Right forelimb (tissue), 1 donor: ENCODE measurements at regions not wholly inside any gene's neighbourhood (a gene's known extent, or its start where the extent isn't known, plus 50 kb on each side); places are given as distances from the start of the nearest gene placed in this dataset.
A peak's percentile ranks its signal among the peaks of the same experiment; 100 is the strongest.
"Not testable (repeated sequence)": the region's sequence is repeated elsewhere in the genome, so short reads cannot be mapped to it uniquely, and the experiment has no call there.

Source experiments
- DNase-seq: peaks from one replicate; pipeline ENCODE4 v3.0.0-alpha.2; 2018

DNA sequence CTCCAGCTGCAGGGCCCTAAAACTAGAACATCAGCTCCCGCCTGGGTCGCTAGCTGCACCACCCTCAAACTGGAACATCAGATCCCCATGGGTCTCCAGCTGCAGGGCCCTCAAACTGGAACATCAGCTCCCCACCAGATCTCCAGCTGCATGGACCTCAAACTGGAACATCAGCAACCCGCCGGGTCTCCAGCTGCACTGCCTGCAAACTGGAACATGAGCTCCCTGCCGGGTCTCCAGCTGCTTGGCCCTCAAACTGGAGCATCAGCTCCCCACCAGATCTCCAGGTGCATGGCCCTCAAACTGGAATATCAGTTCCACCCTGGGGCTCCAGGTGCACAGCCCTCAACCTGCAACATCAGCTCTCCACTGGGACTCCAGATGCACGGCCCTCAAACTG lies 82.7 kb downstream of the TFRC start:
- DNase-seq: not testable (repeated sequence)

DNA sequence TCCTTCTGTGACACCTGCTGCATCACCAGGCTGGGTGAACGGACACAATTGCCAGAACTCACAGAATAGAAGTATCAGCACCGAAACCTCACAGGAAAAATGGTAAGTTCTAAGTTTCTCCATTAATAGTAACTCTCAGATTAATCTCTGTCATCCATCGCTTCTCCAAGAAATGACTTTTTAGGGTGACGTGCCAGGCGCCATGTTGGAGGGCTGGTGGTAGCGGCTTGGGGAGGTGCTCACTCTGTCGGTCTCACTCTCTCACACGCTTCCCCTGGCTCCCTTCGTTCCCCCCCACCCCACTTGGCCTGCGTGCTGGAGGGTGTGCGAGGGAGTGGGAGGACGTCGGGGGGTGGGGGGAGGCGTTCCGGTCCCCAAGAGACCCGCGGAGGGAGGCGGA lies 85.6 kb downstream of the TFRC start:
- not testable (repeated sequence) for DNase-seq

DNA sequence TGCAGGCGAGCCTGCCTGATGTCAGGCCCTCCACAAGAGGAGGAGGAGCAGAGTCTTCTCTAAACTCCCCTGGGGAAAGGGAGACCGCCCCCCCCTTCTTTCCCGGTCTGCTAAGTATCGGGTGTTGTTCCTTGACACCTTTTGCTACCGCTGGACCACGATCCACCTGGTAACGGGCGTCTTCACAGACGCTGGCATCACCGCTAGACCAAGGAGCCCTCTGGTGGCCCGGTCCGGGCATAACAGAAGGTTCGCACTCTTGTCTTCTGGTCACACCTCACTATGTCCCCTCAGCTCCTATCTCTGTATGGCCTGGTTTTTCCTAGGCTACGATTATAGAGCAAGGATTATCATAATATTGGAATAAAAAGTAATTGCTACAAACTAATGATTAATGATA lies 86.0 kb upstream of the TNK2 start:
- not testable (repeated sequence) for DNase-seq

DNA sequence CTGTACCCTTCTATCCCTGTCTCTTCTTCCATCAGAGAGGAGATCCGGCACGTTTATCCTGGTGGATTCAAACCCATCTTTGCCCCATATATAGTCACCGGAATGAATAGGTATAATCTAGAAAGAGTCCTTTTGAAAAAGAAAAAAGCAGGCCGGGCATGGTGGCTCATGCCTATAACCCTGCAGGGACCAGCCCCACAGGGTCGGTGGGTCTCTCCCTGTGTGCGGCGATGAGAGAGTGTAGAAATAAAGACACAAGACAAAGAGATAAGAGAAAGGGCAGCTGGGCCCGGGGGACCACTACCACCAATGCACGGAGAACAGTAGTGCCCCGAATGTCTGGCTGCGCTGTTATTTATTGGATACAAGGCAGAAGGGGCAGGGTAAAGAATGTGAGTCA lies 85.3 kb upstream of the TNK2 start:
- DNase-seq: not testable (repeated sequence)

DNA sequence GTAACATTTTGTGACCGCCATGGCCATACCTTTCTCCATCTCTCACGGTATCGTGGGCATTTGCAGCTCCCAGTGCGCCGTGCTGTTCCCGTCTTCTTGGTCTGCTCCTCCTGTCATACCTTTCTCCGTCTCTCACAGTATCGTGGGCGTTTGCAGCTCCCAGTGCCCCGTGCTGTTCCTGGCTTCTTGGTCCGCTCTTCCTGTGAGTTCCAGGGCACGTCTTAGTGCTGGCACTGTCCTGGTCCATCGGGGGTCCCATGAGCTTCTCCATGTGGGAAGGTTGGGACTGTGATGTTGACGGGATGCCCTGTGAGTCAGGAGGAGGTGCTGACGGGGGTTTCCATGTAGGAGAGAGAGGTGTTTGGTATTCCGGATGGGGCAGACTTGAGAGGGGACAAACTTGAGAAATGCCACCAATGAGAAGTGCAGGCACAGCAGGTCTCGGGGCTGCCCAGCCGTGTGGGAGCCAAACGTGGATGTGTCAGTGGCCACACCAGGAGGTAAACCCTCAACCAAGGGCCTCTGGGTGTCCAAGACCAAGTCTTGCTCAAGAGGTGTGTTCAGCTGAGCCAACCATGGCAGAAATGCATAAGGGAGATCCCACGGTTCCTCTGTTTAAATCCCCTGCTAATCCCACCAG lies 84.7 kb upstream of the TNK2 start:
- DNase-seq: not testable (repeated sequence)

DNA sequence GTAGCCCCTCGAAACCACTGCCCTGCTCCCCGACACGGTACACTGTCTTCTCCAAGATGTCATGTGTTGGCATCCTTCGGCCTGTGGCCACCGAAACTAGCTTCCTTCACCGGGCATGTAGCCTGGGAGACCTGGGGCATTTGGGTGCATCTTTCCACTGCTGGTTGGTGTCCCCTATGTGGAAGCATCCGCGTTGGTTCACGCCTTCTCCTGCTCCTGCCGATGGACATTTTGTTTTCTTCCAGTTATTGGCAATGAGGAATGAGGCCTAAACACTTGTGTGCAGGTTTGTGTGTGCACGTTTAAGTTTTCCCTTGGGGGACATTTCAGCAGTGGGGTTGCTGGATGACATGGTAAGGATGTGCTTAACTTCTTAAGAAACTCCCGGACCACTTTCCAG lies 83.6 kb upstream of the TNK2 start:
- DNase-seq: not testable (repeated sequence)

DNA sequence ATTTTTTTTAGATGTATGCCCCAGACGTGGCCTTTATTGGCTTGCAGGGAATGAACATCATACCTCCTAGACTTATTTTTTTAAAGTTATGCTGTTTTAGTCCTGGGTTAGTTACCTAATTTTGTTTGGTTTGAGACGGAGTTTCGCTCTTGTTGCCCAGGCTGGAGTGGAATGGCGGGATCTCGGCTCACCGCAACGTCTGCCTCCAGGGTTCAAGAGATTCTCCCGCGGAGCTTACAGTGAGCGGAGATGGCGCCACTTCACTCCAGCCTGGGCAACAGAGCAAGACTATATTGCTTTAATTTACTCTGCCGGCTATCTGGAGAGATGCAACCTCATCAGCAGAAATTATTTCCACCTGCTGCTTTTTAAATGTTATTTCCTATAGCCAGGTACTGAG lies 82.9 kb upstream of the TNK2 start:
- not testable (repeated sequence) for DNase-seq

DNA sequence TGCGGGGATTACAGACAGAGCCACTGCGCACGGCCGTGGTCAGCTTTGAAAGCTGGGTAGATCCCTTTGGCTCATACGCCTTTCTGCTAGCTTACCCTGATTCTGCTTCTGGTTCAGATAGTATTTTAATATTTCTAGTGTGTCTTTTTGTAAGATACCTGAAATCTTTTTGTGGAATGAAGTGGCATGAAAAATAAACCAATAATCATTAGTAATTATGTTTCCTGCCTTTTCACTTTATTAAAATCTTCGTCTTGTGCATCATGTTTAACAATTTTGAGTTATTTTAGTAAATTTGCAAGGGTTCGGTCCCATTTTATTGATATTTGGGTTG lies 82.5 kb upstream of the TNK2 start:
- not testable (repeated sequence) for DNase-seq

DNA sequence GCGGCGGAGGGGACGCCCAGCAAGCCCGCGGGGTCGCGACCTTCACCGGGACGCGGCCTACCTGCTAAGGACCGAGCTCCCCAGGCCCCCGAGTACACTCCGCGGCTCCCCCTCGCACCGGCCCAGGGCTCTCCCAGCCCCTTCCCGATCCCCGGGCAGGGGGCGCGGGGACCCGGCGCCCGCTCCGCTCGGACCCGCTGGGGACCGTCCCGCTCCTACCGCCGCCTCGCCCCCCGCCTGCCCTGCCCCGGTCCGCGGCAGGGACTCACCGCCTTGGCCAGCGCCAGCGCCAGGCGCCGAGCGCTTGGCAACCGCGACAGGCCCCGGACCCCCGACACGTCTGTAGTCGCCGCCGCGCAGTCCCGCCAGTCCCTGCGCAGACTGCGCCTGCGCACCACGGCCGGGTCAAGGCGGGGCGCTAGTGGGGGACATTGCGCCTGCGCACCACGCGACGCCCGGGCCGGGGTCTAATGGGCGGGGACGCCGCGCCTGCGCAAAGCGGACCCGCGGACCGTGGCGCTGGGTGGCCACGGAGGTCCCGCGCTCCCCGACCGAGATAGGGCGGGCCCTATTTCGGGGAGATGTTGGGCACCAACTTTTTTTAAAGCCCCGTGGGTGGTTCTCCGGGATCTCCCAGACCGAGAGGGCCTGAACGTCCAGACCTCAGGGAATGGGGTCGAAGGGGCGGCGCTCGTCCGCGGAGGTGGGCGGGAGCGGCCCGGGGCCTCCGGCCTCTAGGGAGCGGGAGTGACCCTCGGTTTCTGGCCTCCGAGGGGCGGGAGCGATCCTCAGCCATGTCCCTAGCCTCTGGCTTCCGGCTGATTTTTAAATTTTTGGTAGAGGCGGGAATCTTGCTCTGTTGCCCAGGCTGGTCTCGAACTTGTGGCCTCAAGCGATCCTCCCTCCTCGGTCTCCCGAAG lies 81.8 kb upstream of the TNK2 start:
- peak; percentile 94 for DNase-seq

DNA sequence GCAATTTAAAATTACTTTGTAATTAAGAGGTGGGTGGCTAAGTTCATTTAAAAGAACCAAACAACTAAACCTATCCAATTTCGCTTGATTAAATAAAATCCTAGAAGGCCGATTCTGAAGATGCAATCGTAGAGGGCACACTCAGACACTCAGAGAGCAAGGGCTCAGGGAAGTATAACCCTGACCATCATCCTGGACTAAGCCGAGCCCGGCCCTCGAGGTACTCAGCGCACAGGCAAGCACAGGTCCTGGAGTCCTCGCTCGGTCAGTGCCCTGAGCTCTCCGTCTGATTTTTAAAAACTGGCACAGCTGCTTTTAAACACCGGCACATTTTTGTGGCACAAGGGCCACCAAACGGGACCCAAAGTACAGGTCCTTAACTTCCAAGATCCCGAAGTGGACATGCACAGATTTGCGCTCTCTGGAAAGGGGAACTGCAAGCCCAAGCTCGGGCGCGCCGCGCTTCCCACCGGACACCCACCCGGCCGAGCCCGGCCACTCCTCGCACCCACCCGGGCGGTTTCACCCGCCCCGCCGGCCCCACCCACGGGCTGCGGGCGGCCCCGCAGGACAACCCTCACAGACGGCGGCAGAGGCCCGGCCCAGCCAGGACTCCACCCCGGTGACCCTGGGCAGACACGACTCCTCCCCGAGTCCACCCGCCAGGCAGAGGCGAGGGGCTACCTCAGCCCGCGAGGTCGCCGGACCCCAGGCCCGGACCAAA lies 81.0 kb upstream of the TNK2 start:
- DNase-seq: not testable (repeated sequence)

DNA sequence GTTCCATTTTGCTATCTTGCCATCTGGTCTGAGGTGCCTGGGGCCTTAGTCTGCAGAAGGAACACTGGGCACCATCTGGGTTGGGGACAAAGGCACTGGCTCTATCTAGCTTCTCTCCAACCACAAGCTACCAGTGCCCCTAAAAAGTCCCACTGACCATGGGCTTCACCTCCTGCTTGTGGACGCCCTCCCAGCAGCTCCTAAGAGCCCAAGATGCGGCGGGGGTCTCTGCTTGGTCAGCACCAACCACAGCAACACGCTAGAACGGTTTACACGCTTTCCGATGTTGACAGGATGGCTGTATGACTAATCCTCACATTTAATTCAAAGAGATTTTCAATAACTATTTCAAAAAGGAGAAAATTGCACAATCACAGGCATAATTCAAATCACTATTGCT lies 80.4 kb upstream of the TNK2 start:
- not testable (repeated sequence) for DNase-seq

DNA sequence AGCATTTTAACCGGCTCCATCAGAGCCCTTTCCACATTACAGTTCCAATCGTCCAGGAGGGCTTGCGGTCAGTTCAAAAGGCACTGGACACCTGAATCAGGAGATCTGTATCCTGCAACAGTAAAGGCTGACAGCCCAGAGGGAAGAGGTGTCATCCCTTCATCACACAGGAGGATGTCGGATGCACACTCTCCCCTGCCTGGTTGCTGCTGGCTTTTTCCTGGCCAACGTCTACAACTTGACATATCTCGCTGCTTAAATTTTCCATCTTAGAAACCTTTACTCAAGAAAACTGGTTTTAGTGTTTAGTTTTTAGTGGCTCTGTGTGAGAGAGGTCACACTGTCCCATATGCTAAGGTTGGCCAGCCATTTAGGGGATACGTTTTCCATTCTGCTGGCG lies 78.7 kb upstream of the TNK2 start:
- not testable (repeated sequence) for DNase-seq

DNA sequence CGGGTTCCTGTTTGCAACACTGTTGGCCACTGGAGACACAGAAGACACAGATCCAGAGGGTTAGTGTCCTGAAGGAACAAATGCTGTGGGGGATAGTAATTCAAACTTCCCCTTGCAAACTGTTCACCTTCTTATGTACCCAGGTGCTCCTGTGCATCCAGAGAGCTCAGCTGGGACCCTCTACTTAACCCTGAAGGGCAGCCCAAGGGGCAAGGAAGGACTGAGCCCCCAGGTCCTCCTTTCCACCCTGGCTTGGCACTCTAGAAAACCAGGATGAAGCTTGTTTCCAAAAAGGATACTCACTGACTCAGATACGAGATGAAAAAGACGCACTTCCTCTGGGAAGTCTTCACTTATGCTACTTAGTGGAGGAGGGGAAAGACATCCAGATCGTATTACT lies 78.2 kb upstream of the TNK2 start:
- not testable (repeated sequence) for DNase-seq

DNA sequence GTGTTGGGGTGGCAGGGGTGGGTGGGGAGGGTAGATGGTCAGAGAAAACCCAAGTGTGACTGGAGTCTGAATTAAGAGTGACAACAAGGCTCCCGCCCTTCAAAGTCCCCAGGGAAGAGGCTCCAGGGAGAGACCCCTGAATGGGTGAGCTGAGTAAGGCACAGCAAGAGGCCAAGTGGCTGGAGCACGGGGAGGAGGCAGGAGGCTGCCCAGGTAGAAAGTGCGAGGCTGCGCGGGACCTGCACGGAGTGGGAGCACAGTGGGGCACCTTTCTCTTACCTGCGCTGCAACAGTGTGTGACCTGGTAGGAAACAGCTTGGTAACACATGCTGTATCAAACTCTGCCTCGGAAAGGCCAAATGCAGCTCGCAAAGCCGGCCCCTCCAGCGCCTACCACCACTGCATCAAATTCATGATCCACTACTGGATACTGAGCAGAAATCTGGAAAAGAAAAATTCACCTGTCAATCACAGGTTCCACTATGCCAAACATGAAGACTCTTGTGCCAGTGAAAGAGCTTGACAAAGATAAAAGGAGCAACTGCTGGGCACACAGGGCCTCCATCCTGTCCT lies 77.1 kb upstream of the TNK2 start:
- not testable (repeated sequence) for DNase-seq

DNA sequence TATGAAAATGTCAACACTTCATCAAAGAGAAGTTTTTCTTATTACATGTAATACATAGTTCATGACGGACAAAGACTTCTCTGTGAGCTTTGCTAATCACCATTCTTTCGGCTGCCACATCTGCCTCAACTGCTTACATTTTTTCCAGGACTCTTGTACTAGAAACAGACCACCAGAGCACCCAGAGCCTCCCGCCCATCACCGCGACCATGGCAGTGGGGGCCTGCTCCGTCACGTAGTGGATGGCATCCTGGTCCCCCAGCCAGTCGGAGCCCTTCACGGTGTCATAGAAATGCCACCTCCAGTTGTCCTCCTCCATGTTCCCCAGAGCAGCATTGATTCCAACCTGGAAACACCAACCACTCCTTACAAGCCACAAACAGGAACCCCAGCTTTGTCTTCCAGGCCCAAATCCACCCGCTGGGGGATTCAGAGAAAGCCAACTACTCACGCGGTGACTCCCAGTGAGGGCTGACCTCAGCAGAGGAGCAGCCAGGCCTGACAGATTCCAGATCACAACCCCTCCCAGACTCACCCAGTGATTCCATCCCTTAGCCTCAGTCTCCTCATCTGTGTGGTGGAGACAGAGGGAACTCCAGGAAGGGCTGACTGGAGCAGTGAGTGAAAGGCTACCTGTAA lies 76.2 kb upstream of the TNK2 start:
- not testable (repeated sequence) for DNase-seq

DNA sequence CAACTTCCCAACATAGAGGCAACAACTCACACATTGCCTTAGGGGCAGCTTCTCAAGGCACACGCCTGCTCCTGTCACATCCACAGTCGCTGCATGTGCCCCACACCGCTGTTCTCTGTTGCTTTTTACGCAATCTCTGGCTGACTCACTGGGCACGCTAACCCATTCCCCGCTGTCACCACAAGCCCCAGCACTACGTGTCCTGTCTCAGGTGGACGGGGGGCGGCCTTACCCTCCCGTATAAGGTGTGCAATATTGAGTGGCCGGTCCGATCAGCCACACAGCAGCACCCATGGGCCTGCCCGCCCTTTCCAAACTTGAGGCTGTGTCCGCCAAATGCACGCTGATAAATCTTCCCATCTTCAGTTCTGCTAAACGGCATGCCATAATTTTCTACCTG lies 75.5 kb upstream of the TNK2 start:
- not testable (repeated sequence) for DNase-seq

DNA sequence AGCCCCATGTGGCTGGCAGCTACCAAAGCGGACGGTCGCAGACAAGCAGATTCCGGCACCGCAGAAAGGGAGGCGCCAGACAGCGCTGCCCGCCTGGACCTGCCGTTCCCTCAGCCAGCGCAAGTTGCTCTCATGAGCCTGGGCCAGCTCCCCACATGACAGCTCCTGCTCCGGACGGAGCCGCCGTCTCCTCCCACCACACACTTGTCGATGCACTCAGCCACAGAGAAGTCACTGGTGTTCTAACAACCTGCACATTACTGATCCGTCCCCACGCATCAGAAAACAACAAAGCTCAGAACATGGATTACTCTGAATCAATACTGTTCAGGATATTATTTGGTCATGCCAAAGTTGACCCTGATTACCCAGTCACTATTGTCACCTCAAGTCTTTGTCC lies 74.4 kb upstream of the TNK2 start:
- not testable (repeated sequence) for DNase-seq

DNA sequence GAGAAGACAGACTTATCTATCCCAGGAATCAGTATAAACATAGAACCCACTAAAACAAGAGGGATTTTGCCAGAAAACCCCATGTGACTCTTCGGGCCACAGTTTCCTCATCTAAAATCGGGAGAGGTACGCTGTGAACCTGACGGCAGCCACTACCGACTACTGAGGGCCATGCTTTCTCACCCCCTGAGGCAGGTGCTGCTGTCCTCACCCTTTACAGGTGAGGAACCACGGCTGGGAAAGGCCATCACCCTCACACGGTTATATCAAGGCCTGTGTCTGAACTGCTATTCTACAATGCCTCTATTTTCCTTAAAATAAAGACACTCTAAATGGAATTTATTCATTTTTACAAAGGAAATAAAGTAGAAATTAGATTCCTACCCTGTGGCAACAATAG lies 73.4 kb upstream of the TNK2 start:
- not testable (repeated sequence) for DNase-seq

DNA sequence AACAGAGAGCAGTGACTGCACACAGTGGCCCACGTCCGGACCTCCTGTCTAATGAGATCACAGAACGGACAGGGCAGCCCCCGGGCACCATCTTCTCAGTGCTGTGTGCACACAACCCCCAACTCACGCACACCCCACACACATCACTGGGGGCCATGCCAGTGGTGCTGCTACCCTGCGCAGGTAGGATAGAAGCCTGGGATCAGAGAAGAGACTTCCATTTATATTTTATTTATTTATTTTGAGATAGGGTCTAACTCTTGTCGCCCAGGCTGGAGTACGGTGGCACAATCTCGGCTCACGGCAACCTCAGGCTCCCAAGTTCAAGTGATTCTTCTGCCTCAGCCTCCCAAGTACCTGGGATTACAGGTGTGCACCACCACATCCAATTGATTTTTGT lies 71.5 kb upstream of the TNK2 start:
- DNase-seq: not testable (repeated sequence)

DNA sequence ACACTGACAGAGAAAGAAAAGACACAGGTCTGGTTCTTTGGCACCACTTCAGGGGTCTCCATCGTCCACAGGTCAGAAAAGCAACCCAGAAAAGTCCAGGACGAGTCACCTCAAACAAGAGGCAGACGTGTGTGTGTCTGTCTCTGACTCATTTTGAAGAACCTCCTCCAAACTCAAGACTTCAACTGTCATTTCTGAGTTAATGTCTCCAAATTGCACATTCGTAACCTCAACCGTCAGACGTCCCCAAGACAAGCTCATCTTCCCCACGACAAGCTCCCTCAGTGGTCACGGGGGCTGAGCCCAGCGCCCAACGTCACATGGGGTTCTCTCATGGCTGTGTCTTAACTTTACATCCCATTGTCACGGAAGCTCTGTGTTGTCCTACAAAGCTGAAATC lies 70.2 kb upstream of the TNK2 start:
- DNase-seq: not testable (repeated sequence)

DNA sequence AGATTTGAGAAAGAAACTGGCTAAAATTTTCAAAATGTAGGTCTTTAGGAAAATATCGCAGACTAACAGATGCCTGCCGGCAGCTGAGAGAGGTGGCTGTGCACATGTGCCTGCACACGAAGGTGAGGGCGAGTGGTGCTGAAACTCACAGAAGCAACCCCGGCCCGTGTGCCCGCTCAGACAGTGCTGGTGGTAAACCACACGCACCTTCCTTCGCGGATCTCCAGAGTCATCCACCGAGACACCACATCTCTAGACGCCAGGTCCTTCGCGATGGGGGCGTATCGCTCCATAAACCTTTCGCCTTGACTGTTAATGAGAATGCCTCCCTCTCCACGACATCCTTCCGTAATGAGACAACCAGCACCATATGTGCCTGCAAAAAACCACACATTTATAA lies 68.5 kb upstream of the TNK2 start:
- not testable (repeated sequence) for DNase-seq

DNA sequence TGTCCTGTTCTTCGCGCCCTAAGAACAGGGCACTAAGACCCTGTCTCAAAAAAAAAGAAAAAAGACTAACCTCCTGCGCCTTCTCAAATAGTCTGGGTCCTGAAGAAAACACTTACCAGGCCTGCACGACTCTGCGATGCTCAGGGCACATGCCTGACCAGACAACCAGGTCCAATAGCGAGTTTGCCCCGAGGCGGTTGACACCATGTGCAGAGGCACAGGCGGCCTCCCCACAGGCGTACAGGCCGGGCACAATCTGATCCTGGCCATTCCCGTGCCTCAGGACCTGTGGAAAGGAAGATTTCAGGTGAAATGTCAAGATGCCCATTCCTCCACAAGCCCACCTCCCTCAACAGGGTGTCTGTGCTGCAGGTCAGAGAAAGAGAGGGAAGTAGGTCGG lies 65.9 kb upstream of the TNK2 start:
- DNase-seq: not testable (repeated sequence)

DNA sequence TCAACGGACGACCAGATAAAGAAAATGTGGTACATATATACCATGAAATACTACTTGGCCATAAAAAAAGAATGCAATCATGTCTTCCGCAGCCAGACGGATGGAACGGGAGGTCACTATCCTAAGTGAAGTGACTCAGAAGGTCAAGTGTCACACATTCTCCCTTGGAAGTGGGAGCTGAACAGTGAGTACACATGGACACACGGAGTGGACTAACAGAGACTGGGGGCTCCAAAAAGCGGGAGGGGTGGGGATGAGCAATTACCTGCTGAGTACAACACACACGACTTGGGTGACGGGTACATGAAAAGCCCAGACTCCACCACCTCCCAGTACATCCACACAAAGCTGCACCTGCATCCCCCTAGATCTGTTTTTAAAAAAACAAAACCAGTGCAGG lies 62.5 kb upstream of the TNK2 start:
- not testable (repeated sequence) for DNase-seq
